CD4-positive, alpha-beta T cell treated with Interleukin-1 beta for 1 hour (primary cell): ENCODE measurements at regions not wholly inside any gene's neighbourhood (a gene's known extent, or its start where the extent isn't known, plus 50 kb on each side); places are given as distances from the start of the nearest gene placed in this dataset.

Source experiments
- DNase-seq, 2 donors: peaks; one replicate each; pipeline ENCODE4 v3.0.0-alpha.2; 2020 to 2022

GRCh38 chr6:12221856-12222255 is 68.3 kb upstream of the EDN1 start:
- no peak for DNase-seq

- no peak for DNase-seq
These were observed 67.5 kb upstream of the EDN1 start for GRCh38 chr6:12222405-12223366.

GRCh38 chr6:12223383-12223782 is 66.8 kb upstream of the EDN1 start:
- no peak for DNase-seq

- no peak for DNase-seq
These were observed 65.9 kb upstream of the EDN1 start for GRCh38 chr6:12224251-12224650.

- DNase-seq, result no peak
These were observed 61.6 kb upstream of the EDN1 start for GRCh38 chr6:12228447-12229146.

GRCh38 chr6:12229332-12229731 is 60.8 kb upstream of the EDN1 start:
- no peak for DNase-seq

- DNase-seq, result no peak
These were observed 59.6 kb upstream of the EDN1 start for GRCh38 chr6:12230523-12230922.

GRCh38 chr6:12232339-12232738 is 57.8 kb upstream of the EDN1 start:
- peak in 1 of 2 donors; percentile 11 for DNase-seq

GRCh38 chr6:12232821-12233220 is 57.3 kb upstream of the EDN1 start:
- no peak for DNase-seq

GRCh38 chr6:12233693-12234571 is 56.2 kb upstream of the EDN1 start:
- DNase-seq, result peak; percentile 41 to 67

GRCh38 chr6:12235341-12235740 is 54.8 kb upstream of the EDN1 start:
- no peak for DNase-seq

- no peak for DNase-seq
These were observed 51.9 kb upstream of the EDN1 start for GRCh38 chr6:12238219-12238618.
